ENCODE measurements at regions not wholly inside any gene's neighbourhood (a gene's known extent, or its start where the extent isn't known, plus 50 kb on each side); places are given as distances from the start of the nearest gene placed in this dataset.

- TF ChIP-seq EZH2phosphoT487 (IDR thresholded peaks at IDR 0.05) (no peak), CTCF (IDR thresholded peaks at IDR 0.05) (no peak), EZH2 (IDR thresholded peaks at IDR 0.05) (no peak)
Measured at GRCh38 chr6:156031516-156031915, 575.9 kb upstream of the NOX3 start.

Measured in neural progenitor cell (in vitro differentiated cells).